ENCODE measurements at regions not wholly inside any gene's neighbourhood (a gene's known extent, or its start where the extent isn't known, plus 50 kb on each side); places are given as distances from the start of the nearest gene placed in this dataset.

GRCh38 chr15:34665498-34666116 lies 82.2 kb upstream of the GOLGA8B start:
- no peaks in the 10 kb centered on the region for H3K36me3 ChIP-seq
- no peaks in the 10 kb centered on the region for H3K9me3 ChIP-seq (ENCODE audit: low read depth)
- DNase-seq (ENCODE audit: low read depth in 1 of 2, low spot score in 1 of 2), result no peak
- peaks cover 3% of the 10 kb centered on the region for H3K27me3 ChIP-seq
- no peak overlapping the region for H3K4me3 ChIP-seq
- peaks cover 4% of the 10 kb centered on the region for H3K4me1 ChIP-seq (ENCODE audit: low read depth)
- no peak overlapping the region for H3K27ac ChIP-seq
- TF ChIP-seq CTCF (IDR thresholded peaks at IDR 0.05; ENCODE audit: low read depth, low read length), result no peak

- no peak overlapping the region for H3K27ac ChIP-seq
Observed at GRCh38 chr15:34664418-34664817, 81.0 kb upstream of the GOLGA8B start.

GRCh38 chr15:34663101-34663500 lies 79.7 kb upstream of the GOLGA8B start:
- DNase-seq (ENCODE audit: low read depth in 1 of 2, low spot score in 1 of 2), result no peak
- no peaks in the 10 kb centered on the region for H3K27me3 ChIP-seq
- TF ChIP-seq CTCF (IDR thresholded peaks at IDR 0.05; ENCODE audit: low read depth, low read length), result no peak
- no peaks in the 10 kb centered on the region for H3K36me3 ChIP-seq
- H3K4me3 ChIP-seq, result no peak overlapping the region
- H3K9me3 ChIP-seq (ENCODE audit: low read depth), result no peaks in the 10 kb centered on the region
- H3K27ac ChIP-seq, result no peak overlapping the region
- H3K4me1 ChIP-seq (ENCODE audit: low read depth), result peaks cover 4% of the 10 kb centered on the region

More at GRCh38 chr15:34664418-34664817, 81.0 kb upstream of the GOLGA8B start:
- Histone ChIP-seq H3K27me3 (no peaks in the 10 kb centered on the region), H3K4me3 (no peak overlapping the region), H3K4me1 (ENCODE audit: low read depth) (peaks cover 4% of the 10 kb centered on the region), H3K36me3 (no peaks in the 10 kb centered on the region), H3K9me3 (ENCODE audit: low read depth) (no peaks in the 10 kb centered on the region)
- no peak for DNase-seq (ENCODE audit: low read depth in 1 of 2, low spot score in 1 of 2)
- TF ChIP-seq CTCF (IDR thresholded peaks at IDR 0.05; ENCODE audit: low read depth, low read length), result no peak

- Histone ChIP-seq H3K9me3 (ENCODE audit: low read depth) (no peaks in the 10 kb centered on the region), H3K36me3 (no peaks in the 10 kb centered on the region), H3K4me3 (no peak overlapping the region), H3K4me1 (ENCODE audit: low read depth) (no peaks in the 10 kb centered on the region), H3K27ac (no peak overlapping the region), H3K27me3 (no peaks in the 10 kb centered on the region)
- no peak for DNase-seq (ENCODE audit: low read depth in 1 of 2, low spot score in 1 of 2)
- TF ChIP-seq CTCF (IDR thresholded peaks at IDR 0.05; ENCODE audit: low read depth, low read length), result no peak
Observed at GRCh38 chr15:34659056-34659455, 75.6 kb upstream of the GOLGA8B start.

- Histone ChIP-seq H3K27ac (no peak overlapping the region), H3K9me3 (ENCODE audit: low read depth) (no peaks in the 10 kb centered on the region), H3K4me1 (ENCODE audit: low read depth) (no peaks in the 10 kb centered on the region), H3K27me3 (no peaks in the 10 kb centered on the region), H3K36me3 (no peaks in the 10 kb centered on the region), H3K4me3 (no peak overlapping the region)
- TF ChIP-seq CTCF (IDR thresholded peaks at IDR 0.05; ENCODE audit: low read depth, low read length), result no peak
- DNase-seq (ENCODE audit: low read depth in 1 of 2, low spot score in 1 of 2), result no peak
Observed at GRCh38 chr15:34657469-34658127, 74.1 kb upstream of the GOLGA8B start.

Data from cardiac muscle cell (in vitro differentiated cells and primary cell).